Right atrium auricular region (tissue), 2 donors: ENCODE measurements at regions not wholly inside any gene's neighbourhood (a gene's known extent, or its start where the extent isn't known, plus 50 kb on each side); places are given as distances from the start of the nearest gene placed in this dataset.

ENCODE experiments used
- DNase-seq: peaks from one replicate; pipeline ENCODE4 v3.0.0-alpha.2; 2019; ENCODE audit warnings: low spot score
- H3K27ac ChIP-seq, 2 donors: fragments of 200-600 bp; sonication (generic); 1 replicate in 1 of 2; 2 replicates in 1 of 2; pipeline ENCODE4 v1.5.1; 2016 to 2019
- H3K27me3 ChIP-seq, 2 donors: fragments of 200-600 bp; sonication (generic); one replicate each; pipeline versions ENCODE4 v1.5.1 to v1.6.0; 2017 to 2019
- H3K36me3 ChIP-seq: fragments of 200-600 bp; sonication (generic); one replicate; pipeline ENCODE4 v1.5.1; 2016
- H3K4me1 ChIP-seq, 2 donors: fragments of 200-600 bp; sonication (generic); one replicate each; pipeline versions ENCODE4 v1.5.1 to v1.6.0; 2017 to 2019
- H3K4me3 ChIP-seq, 2 donors: fragments of 200-600 bp; sonication (generic); 1 replicate in 1 of 2; 2 replicates in 1 of 2; pipeline ENCODE4 v1.5.1; 2017 to 2019; ENCODE audit warnings: mild to moderate bottlenecking in 1 of 2, moderate library complexity in 1 of 2
- H3K9me3 ChIP-seq, 2 donors: fragments of 200-600 bp; sonication (generic); one replicate each; pipeline ENCODE4 v1.5.1; 2019
- CTCF ChIP-seq, 2 donors: fragments of 200-600 bp; sonication (generic); IDR thresholded peaks; one replicate each; pipeline ENCODE4 v1.5.1; 2019; ENCODE audit warnings: antibody characterized with exemption in 2 of 2

- Histone ChIP-seq H3K4me1 (peaks cover 0 to 10% of the 10 kb centered on the region in 2 donors), H3K27ac (no peak overlapping the region), H3K36me3 (no peaks in the 10 kb centered on the region), H3K27me3 (peaks cover 10 to 12% of the 10 kb centered on the region in 2 donors), H3K9me3 (peaks cover 0 to 4% of the 10 kb centered on the region in 2 donors), H3K4me3 (no peak overlapping the region)
- no peak for DNase-seq
- TF ChIP-seq CTCF (IDR thresholded peaks at IDR 0.05) = no peak
Measured at GRCh38 chr6:27684264-27685211, 211.6 kb upstream of the ZNF184 start.

DNA sequence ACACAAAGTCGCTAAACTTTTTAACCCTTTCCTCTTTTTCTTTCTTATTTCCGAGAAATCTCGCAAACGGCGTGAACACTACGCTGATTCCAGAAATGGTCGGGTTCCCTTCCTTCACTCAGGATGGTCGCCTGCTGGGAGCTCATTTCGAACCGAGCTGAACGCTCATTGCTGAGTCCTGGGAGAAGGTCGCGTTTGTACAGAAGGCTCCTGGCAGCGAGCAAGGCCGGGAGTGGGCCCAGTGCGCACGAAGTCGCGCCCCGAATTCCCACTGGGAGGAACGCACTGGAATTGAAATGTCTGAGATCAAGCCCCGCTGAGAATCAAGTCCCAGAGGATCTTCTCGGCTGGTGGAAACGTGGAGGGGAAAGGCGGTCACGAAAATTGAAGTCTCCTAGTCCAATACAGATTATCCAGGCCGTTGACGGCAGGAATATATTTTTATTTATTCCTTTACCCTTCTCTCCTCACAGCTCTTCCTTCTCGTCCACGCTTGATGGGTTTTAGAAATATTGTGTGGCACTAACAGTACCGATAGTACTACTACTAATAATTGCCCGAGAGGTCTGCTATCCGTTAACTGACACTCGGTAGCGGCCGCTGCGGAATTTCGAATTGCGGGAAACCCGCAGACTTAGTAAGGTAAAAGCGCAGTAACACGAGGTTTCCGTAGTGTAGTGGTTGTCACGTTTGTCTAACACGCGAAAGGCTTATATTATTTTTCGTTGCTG is 207.2 kb upstream of the ZNF184 start:
- Histone ChIP-seq H3K4me3 (no peak overlapping the region), H3K27me3 (peaks cover 15 to 25% of the 10 kb centered on the region in 2 donors), H3K4me1 (peaks cover 0 to 5% of the 10 kb centered on the region in 2 donors), H3K9me3 (peaks cover 0 to 4% of the 10 kb centered on the region in 2 donors), H3K36me3 (no peaks in the 10 kb centered on the region), H3K27ac (no peak overlapping the region)
- TF ChIP-seq CTCF (IDR thresholded peaks at IDR 0.05) = no peak
- DNase-seq = no peak

- no peak for TF ChIP-seq CTCF (IDR thresholded peaks at IDR 0.05)
- Histone ChIP-seq H3K4me1 (peaks cover 0 to 5% of the 10 kb centered on the region in 2 donors), H3K4me3 (no peak overlapping the region), H3K36me3 (no peaks in the 10 kb centered on the region), H3K27ac (no peak overlapping the region), H3K27me3 (peaks cover 15 to 25% of the 10 kb centered on the region in 2 donors), H3K9me3 (peaks cover 0 to 4% of the 10 kb centered on the region in 2 donors)
- DNase-seq = no peak
Measured at GRCh38 chr6:27679308-27679963, 206.5 kb upstream of the ZNF184 start.

DNA sequence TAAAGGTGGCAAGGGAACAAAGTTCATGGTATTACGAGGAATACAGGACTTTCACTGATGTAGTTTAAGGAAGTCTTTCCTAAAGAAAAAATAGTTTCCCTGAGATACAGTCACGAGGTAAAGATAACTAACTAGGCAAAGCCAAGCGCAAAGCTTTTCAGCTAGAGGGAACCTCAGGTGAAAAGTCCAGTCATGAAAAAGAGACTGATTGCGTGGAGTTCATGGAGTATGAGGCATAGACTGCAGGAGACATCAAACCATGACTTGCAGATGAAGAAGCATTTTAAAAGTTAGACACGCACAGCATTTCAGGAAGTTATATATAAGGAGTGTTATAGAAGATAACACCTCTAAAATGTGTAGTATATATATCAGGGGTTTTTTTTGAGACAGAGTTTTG is 205.6 kb upstream of the ZNF184 start:
- Histone ChIP-seq H3K9me3 (peaks cover 0 to 4% of the 10 kb centered on the region in 2 donors), H3K4me1 (peaks cover 0 to 5% of the 10 kb centered on the region in 2 donors), H3K27me3 (peaks cover 17 to 25% of the 10 kb centered on the region in 2 donors), H3K36me3 (no peaks in the 10 kb centered on the region), H3K4me3 (no peak overlapping the region), H3K27ac (no peak overlapping the region)
- DNase-seq = no peak
- no peak for TF ChIP-seq CTCF (IDR thresholded peaks at IDR 0.05)

GRCh38 chr6:27674882-27675281 is 202.0 kb upstream of the ZNF184 start:
- H3K27ac ChIP-seq = no peak overlapping the region
- peaks cover 0 to 2% of the 10 kb centered on the region in 2 donors for H3K4me1 ChIP-seq
- no peaks in the 10 kb centered on the region for H3K36me3 ChIP-seq
- peaks cover 9 to 26% of the 10 kb centered on the region in 2 donors for H3K27me3 ChIP-seq
- no peak for TF ChIP-seq CTCF (IDR thresholded peaks at IDR 0.05)
- H3K9me3 ChIP-seq = no peaks in the 10 kb centered on the region
- H3K4me3 ChIP-seq = no peak overlapping the region
- DNase-seq = no peak
